ENCODE measurements at regions not wholly inside any gene's neighbourhood (a gene's known extent, or its start where the extent isn't known, plus 50 kb on each side); places are given as distances from the start of the nearest gene placed in this dataset.

- Histone ChIP-seq H3K4me1 (ENCODE audit: insufficient read depth, low read length, poor library complexity, severe bottlenecking) (no peaks in the 10 kb centered on the region), H3K9me3 (ENCODE audit: insufficient read depth, low read depth, low read length) (no peaks in the 10 kb centered on the region), H3K4me3 (ENCODE audit: low read length, poor library complexity, severe bottlenecking) (no peak overlapping the region), H3K4me2 (ENCODE audit: low read depth, low read length, poor library complexity, severe bottlenecking) (no peak overlapping the region), H3K79me2 (ENCODE audit: insufficient read depth, low read length) (no peaks in the 10 kb centered on the region), H3F3A (ENCODE audit: low read depth) (no peaks in the 10 kb centered on the region), H3K27me3 (ENCODE audit: insufficient read depth, low read length, poor library complexity, severe bottlenecking) (no peaks in the 10 kb centered on the region), H3K9ac (ENCODE audit: low read depth, low read length, poor library complexity, severe bottlenecking) (no peak overlapping the region), H3K36me3 (ENCODE audit: insufficient read depth, low read length) (no peaks in the 10 kb centered on the region), H2AFZ (ENCODE audit: low read length) (no peak overlapping the region), H3K9me2 (replicated peaks; ENCODE audit: low read depth, low read length) (no peaks in the 10 kb centered on the region), H4K20me1 (ENCODE audit: insufficient read depth, low read length, poor library complexity, severe bottlenecking) (no peaks in the 10 kb centered on the region)
- no peak for TF ChIP-seq CTCF (conservative IDR thresholded peaks at IDR 0.05; ENCODE audit: low read length)
- TF ChIP-seq EZH2phosphoT487 (IDR thresholded peaks at IDR 0.05; ENCODE audit: borderline replicate concordance), result no peak
Measured at GRCh38 chr20:57911512-57912226, 201.9 kb upstream of the PMEPA1 start.

GRCh38 chr20:57910716-57911115 is 200.9 kb upstream of the PMEPA1 start:
- H3K4me1 ChIP-seq (ENCODE audit: insufficient read depth, low read length, poor library complexity, severe bottlenecking), result no peaks in the 10 kb centered on the region
- H3K79me2 ChIP-seq (ENCODE audit: insufficient read depth, low read length), result no peaks in the 10 kb centered on the region
- H3K9ac ChIP-seq (ENCODE audit: low read depth, low read length, poor library complexity, severe bottlenecking), result no peak overlapping the region
- H3F3A ChIP-seq (ENCODE audit: low read depth), result no peaks in the 10 kb centered on the region
- no peaks in the 10 kb centered on the region for H3K36me3 ChIP-seq (ENCODE audit: insufficient read depth, low read length)
- H3K9me3 ChIP-seq (ENCODE audit: insufficient read depth, low read depth, low read length), result no peaks in the 10 kb centered on the region
- H4K20me1 ChIP-seq (ENCODE audit: insufficient read depth, low read length, poor library complexity, severe bottlenecking), result no peaks in the 10 kb centered on the region
- no peaks in the 10 kb centered on the region for H3K27me3 ChIP-seq (ENCODE audit: insufficient read depth, low read length, poor library complexity, severe bottlenecking)
- no peak overlapping the region for H2AFZ ChIP-seq (ENCODE audit: low read length)
- H3K4me2 ChIP-seq (ENCODE audit: low read depth, low read length, poor library complexity, severe bottlenecking), result no peak overlapping the region
- H3K4me3 ChIP-seq (ENCODE audit: low read length, poor library complexity, severe bottlenecking), result no peak overlapping the region
- H3K9me2 ChIP-seq (replicated peaks; ENCODE audit: low read depth, low read length), result no peaks in the 10 kb centered on the region
- no peak for TF ChIP-seq EZH2phosphoT487 (IDR thresholded peaks at IDR 0.05; ENCODE audit: borderline replicate concordance)
- TF ChIP-seq CTCF (conservative IDR thresholded peaks at IDR 0.05; ENCODE audit: low read length), result no peak

GRCh38 chr20:57909763-57910331 is 200.0 kb upstream of the PMEPA1 start:
- Histone ChIP-seq H3K4me1 (ENCODE audit: insufficient read depth, low read length, poor library complexity, severe bottlenecking) (no peaks in the 10 kb centered on the region), H3K9me3 (ENCODE audit: insufficient read depth, low read depth, low read length) (no peaks in the 10 kb centered on the region), H3K9ac (ENCODE audit: low read depth, low read length, poor library complexity, severe bottlenecking) (no peak overlapping the region), H3K4me2 (ENCODE audit: low read depth, low read length, poor library complexity, severe bottlenecking) (no peak overlapping the region), H2AFZ (ENCODE audit: low read length) (no peak overlapping the region), H3K36me3 (ENCODE audit: insufficient read depth, low read length) (no peaks in the 10 kb centered on the region), H3K4me3 (ENCODE audit: low read length, poor library complexity, severe bottlenecking) (no peak overlapping the region), H3F3A (ENCODE audit: low read depth) (no peaks in the 10 kb centered on the region), H3K27me3 (ENCODE audit: insufficient read depth, low read length, poor library complexity, severe bottlenecking) (no peaks in the 10 kb centered on the region), H4K20me1 (ENCODE audit: insufficient read depth, low read length, poor library complexity, severe bottlenecking) (no peaks in the 10 kb centered on the region), H3K79me2 (ENCODE audit: insufficient read depth, low read length) (no peaks in the 10 kb centered on the region), H3K9me2 (replicated peaks; ENCODE audit: low read depth, low read length) (no peaks in the 10 kb centered on the region)
- TF ChIP-seq EZH2phosphoT487 (IDR thresholded peaks at IDR 0.05; ENCODE audit: borderline replicate concordance), result no peak
- TF ChIP-seq CTCF (conservative IDR thresholded peaks at IDR 0.05; ENCODE audit: low read length), result no peak
